ENCODE measurements at regions not wholly inside any gene's neighbourhood (a gene's known extent, or its start where the extent isn't known, plus 50 kb on each side); places are given as distances from the start of the nearest gene placed in this dataset.

GRCh38 chr15:48032911-48033310, 87.9 kb upstream of the SLC24A5 start:
- TF ChIP-seq POLR2A (IDR thresholded peaks at IDR 0.05; ENCODE audit: low read depth, low read length) (no peak), PAX5 (IDR thresholded peaks at IDR 0.05; ENCODE audit: insufficient read depth, low read length, severe bottlenecking) (no peak), POLR2AphosphoS5 (IDR thresholded peaks at IDR 0.05; ENCODE audit: low read depth, low read length) (no peak)

Data from GM12891 (cell line).